GM12878 (cell line): ENCODE measurements at regions not wholly inside any gene's neighbourhood (a gene's known extent, or its start where the extent isn't known, plus 50 kb on each side); places are given as distances from the start of the nearest gene placed in this dataset.

Experiments
- BCLAF1 ChIP-seq: fragments of 450-650 bp; IDR thresholded peaks from 2 replicates; pipeline ENCODE4 v1.6.1; 2017; ENCODE audit warnings: antibody characterized with exemption, mild to moderate bottlenecking, moderate library complexity
- CEBPZ ChIP-seq: fragments of 150-350 bp; IDR thresholded peaks from 2 replicates; pipeline ENCODE4 v1.6.1; 2016; ENCODE audit warnings: low read depth, low read length
- STAT3 ChIP-seq: IDR thresholded peaks from 2 replicates; pipeline ENCODE4 v1.6.1; 2011; ENCODE audit warnings: low read depth, low read length, improper control_type of control experiment
- WRNIP1 ChIP-seq: IDR thresholded peaks from 2 replicates; pipeline ENCODE4 v1.6.1; 2011; ENCODE audit warnings: low read depth, low read length, improper control_type of control experiment, borderline replicate concordance
- ZBED1 ChIP-seq: IDR thresholded peaks from 2 replicates; pipeline ENCODE4 v1.6.1; 2016; ENCODE audit warnings: borderline replicate concordance
- TF ChIP-seq, protein P1 (sequence below): fragments of 150-350 bp; IDR thresholded peaks from 2 replicates; pipeline ENCODE4 v1.6.1; 2014; ENCODE audit warnings: mild to moderate bottlenecking, low read depth, low read length

- TF ChIP-seq BCLAF1 = no peak
- TF ChIP-seq, protein P1, sequence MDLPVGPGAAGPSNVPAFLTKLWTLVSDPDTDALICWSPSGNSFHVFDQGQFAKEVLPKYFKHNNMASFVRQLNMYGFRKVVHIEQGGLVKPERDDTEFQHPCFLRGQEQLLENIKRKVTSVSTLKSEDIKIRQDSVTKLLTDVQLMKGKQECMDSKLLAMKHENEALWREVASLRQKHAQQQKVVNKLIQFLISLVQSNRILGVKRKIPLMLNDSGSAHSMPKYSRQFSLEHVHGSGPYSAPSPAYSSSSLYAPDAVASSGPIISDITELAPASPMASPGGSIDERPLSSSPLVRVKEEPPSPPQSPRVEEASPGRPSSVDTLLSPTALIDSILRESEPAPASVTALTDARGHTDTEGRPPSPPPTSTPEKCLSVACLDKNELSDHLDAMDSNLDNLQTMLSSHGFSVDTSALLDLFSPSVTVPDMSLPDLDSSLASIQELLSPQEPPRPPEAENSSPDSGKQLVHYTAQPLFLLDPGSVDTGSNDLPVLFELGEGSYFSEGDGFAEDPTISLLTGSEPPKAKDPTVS = no peak
- no peak for TF ChIP-seq STAT3
- TF ChIP-seq CEBPZ = no peak
- no peak for TF ChIP-seq ZBED1
- no peak for TF ChIP-seq WRNIP1
Measured at GRCh38 chr12:130245251-130245650, 83.0 kb downstream of the FZD10 start (continued).
